ENCODE measurements at regions not wholly inside any gene's neighbourhood (a gene's known extent, or its start where the extent isn't known, plus 50 kb on each side); places are given as distances from the start of the nearest gene placed in this dataset.

DNA sequence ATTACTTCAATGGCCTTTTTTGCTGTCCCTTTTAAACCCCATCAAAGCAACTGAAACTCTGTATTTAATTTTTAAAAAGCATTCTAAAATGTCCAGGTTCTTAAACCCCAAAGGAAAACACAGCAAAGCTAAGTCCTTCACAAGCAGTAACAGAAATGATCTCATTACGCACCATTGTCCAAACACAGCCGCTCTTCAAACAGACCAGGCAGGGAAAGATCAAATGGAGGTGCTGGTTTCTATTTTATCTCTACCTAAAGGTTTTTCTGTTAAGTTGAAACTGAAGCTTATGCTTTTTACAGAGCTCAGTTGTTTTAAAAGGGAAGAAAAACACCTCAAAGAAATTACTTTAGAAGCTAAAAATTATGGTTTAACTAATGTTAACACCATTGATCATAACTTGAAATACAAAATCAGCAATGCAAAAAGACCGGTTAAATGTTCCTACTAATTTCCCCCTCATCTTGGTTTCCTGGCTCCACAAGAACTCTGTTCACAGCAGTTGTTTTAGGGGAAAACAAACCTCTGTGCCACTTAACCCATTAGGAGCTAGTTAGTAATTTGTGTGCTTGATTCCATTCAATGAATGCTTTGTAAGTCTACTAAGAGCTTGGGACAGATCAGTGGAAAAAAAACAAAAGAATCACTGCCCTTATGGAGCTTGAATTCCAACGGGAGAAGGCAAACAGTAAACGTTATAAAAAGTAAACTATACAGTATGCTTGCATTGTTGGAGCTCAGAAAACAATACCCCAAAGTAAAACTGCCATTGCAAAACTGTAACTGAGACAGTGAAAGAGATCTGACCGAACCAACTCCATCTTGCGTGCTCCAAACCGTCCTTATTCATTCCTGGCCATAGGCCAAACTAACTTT lies 87.4 kb downstream of the CD24 start:
- no peaks in the 10 kb centered on the region for H3K79me2 ChIP-seq (ENCODE audit: control insufficient read depth, insufficient read depth, low read length)
- H3K4me3 ChIP-seq, result no peak overlapping the region
- peak overlapping the region; percentile 94 for H3K27ac ChIP-seq (ENCODE audit: extremely low read depth, low read depth, low read length)
- H3K27me3 ChIP-seq (ENCODE audit: control insufficient read depth in 2 of 2, insufficient read depth in 2 of 2, low read length in 2 of 2), result no peaks in the 10 kb centered on the region; a peak in 1 of 5 replicates
- POLR2A ChIA-PET, result interaction anchor here (0.6 to 1.7 kb wide), 5 partner anchors 15 to 496 kb away, joined by 3 to 4 read pairs (median 3); no protein-coding TSS in a partner anchor
- 31% methylated on average over 8 of the region's 8 CpGs for WGBS (ENCODE audit: insufficient coverage, low coverage, missing lambda C conversion rate)
- peaks cover 4% of the 10 kb centered on the region for H3K9me1 ChIP-seq (ENCODE audit: control insufficient read depth, insufficient read depth, low read length)
- H3K9me3 ChIP-seq (replicated peaks; ENCODE audit: control insufficient read depth, insufficient read depth, low read depth, low read length), result no peaks in the 10 kb centered on the region
- H3K9ac ChIP-seq (ENCODE audit: insufficient read depth in 1 of 2, low read depth in 2 of 2, low read length in 2 of 2), result peak overlapping the region in 1 of 2 experiments; percentile 64; a peak in 2 of 4 replicates
- H3K4me2 ChIP-seq (ENCODE audit: insufficient read depth, low read length), result no peak overlapping the region; the same call in 1 of the 2 replicates
- H3K4me1 ChIP-seq (replicated peaks in 1 of 2; ENCODE audit: control insufficient read depth in 2 of 2, insufficient read depth in 2 of 2, low read length in 2 of 2), result peaks cover 5 to 64% of the 10 kb centered on the region in 2 experiments
- 0 out of 3 replicates have a peak, but pooled peaks have one; percentile 12 for ATAC-seq
- no peaks in the 10 kb centered on the region for H3K36me3 ChIP-seq (ENCODE audit: control insufficient read depth, insufficient read depth, low read length)
- no peak for FAIRE-seq
- CTCF ChIA-PET (ENCODE audit: low intra/inter-chr PET ratio), result no interaction called here
- DNase-seq (ENCODE audit: extremely low read depth in 1 of 4, low spot score in 3 of 4), result peak in 2 of 4 experiments; percentile 26 to 53
- BruUV-seq (replicated peaks), result no TSS peak
- in situ Hi-C loops (cut with MboI) (no loop called here), intact Hi-C loops (cut with micrococcal nuclease) (loop anchor here (5.0 kb wide), 2 partner anchors 40 to 60 kb away; no protein-coding TSS in a partner anchor)
- peak overlapping the region; percentile 93 for H2AFZ ChIP-seq (ENCODE audit: low read depth, low read length)
- no peaks in the 10 kb centered on the region for H4K20me1 ChIP-seq (replicated peaks; ENCODE audit: control insufficient read depth, insufficient read depth, low read length)
- TF ChIP-seq CBFB (CRISPR knock-in tag; IDR thresholded peaks at IDR 0.05), result no peak
- no peak for TF ChIP-seq BMI1 (IDR thresholded peaks at IDR 0.05; ENCODE audit: low read length)
- TF ChIP-seq ZNF232 (CRISPR knock-in tag; IDR thresholded peaks at IDR 0.05), result no peak
- no peak for TF ChIP-seq EP300 (IDR thresholded peaks at IDR 0.05; ENCODE audit: low read length)
- TF ChIP-seq POU5F1 (IDR thresholded peaks at IDR 0.05; ENCODE audit: borderline replicate concordance, low read depth, low read length, partially characterized antibody), result no peak
- TF ChIP-seq, protein P1, sequence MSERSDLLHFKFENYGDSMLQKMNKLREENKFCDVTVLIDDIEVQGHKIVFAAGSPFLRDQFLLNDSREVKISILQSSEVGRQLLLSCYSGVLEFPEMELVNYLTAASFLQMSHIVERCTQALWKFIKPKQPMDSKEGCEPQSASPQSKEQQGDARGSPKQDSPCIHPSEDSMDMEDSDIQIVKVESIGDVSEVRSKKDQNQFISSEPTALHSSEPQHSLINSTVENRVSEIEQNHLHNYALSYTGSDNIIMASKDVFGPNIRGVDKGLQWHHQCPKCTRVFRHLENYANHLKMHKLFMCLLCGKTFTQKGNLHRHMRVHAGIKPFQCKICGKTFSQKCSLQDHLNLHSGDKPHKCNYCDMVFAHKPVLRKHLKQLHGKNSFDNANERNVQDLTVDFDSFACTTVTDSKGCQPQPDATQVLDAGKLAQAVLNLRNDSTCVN (CRISPR knock-in tag; IDR thresholded peaks at IDR 0.05), result no peak
- TF ChIP-seq EWSR1 (IDR thresholded peaks at IDR 0.05; ENCODE audit: borderline replicate concordance, low read depth, partially characterized antibody), result no peak
- no peak for TF ChIP-seq ZBED1 (IDR thresholded peaks at IDR 0.05)
- TF ChIP-seq, protein P2, sequence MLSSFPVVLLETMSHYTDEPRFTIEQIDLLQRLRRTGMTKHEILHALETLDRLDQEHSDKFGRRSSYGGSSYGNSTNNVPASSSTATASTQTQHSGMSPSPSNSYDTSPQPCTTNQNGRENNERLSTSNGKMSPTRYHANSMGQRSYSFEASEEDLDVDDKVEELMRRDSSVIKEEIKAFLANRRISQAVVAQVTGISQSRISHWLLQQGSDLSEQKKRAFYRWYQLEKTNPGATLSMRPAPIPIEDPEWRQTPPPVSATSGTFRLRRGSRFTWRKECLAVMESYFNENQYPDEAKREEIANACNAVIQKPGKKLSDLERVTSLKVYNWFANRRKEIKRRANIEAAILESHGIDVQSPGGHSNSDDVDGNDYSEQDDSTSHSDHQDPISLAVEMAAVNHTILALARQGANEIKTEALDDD (IDR thresholded peaks at IDR 0.05), result no peak
- no peak for TF ChIP-seq NELFE (IDR thresholded peaks at IDR 0.05; ENCODE audit: insufficient read depth, insufficient read length)
- TF ChIP-seq SRSF9 (IDR thresholded peaks at IDR 0.05; ENCODE audit: borderline replicate concordance, low read depth, low read length), result no peak
- TF ChIP-seq, protein P3, sequence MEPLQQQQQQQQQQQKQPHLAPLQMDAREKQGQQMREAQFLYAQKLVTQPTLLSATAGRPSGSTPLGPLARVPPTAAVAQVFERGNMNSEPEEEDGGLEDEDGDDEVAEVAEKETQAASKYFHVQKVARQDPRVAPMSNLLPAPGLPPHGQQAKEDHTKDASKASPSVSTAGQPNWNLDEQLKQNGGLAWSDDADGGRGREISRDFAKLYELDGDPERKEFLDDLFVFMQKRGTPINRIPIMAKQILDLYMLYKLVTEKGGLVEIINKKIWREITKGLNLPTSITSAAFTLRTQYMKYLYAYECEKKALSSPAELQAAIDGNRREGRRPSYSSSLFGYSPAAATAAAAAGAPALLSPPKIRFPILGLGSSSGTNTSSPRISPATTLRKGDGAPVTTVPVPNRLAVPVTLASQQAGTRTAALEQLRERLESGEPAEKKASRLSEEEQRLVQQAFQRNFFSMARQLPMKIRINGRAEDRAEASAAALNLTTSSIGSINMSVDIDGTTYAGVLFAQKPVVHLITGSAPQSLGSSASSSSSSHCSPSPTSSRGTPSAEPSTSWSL (CRISPR knock-in tag; IDR thresholded peaks at IDR 0.05; ENCODE audit: borderline replicate concordance), result no peak
- no peak for TF ChIP-seq TAF15 (IDR thresholded peaks at IDR 0.05; ENCODE audit: low read depth, low read length)
- TF ChIP-seq, protein P4, sequence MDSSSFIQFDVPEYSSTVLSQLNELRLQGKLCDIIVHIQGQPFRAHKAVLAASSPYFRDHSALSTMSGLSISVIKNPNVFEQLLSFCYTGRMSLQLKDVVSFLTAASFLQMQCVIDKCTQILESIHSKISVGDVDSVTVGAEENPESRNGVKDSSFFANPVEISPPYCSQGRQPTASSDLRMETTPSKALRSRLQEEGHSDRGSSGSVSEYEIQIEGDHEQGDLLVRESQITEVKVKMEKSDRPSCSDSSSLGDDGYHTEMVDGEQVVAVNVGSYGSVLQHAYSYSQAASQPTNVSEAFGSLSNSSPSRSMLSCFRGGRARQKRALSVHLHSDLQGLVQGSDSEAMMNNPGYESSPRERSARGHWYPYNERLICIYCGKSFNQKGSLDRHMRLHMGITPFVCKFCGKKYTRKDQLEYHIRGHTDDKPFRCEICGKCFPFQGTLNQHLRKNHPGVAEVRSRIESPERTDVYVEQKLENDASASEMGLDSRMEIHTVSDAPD (CRISPR knock-in tag; IDR thresholded peaks at IDR 0.05), result 0 out of 2 replicates have a peak, but pooled peaks have one; percentile 47
- no peak for TF ChIP-seq ZFX (CRISPR knock-in tag; IDR thresholded peaks at IDR 0.05)
- no peak for TF ChIP-seq NCOA6 (IDR thresholded peaks at IDR 0.05)
- no peak for TF ChIP-seq NBN (IDR thresholded peaks at IDR 0.05; ENCODE audit: low read depth)
- peak; percentile 76 for TF ChIP-seq NFIC (IDR thresholded peaks at IDR 0.05)

Measured in K562 (cell line).